HG02852 (cell line): ENCODE measurements at regions not wholly inside any gene's neighbourhood (a gene's known extent, or its start where the extent isn't known, plus 50 kb on each side); places are given as distances from the start of the nearest gene placed in this dataset.
A peak's percentile ranks its signal among the peaks of the same experiment; 100 is the strongest.

Experiments
- ATAC-seq: cut with Tn5 transposase; IDR thresholded peaks from one replicate; pipeline ENCODE4 v1.9.1; 2021; ENCODE audit warnings: mild to moderate bottlenecking, moderate library complexity; ENCODE audit not compliant: unreplicated experiment

- ATAC-seq = no peak
These were observed 84.4 kb upstream of the RAD23B start for GRCh38 chr9:107198718-107199117.

- ATAC-seq = no peak
These were observed 75.0 kb upstream of the RAD23B start for GRCh38 chr9:107208121-107208520.

GRCh38 chr9:107210775-107211174 lies 72.3 kb upstream of the RAD23B start:
- no peak for ATAC-seq

- ATAC-seq = no peak
These were observed 71.7 kb upstream of the RAD23B start for GRCh38 chr9:107211284-107211923.

- ATAC-seq = no peak
These were observed 70.5 kb upstream of the RAD23B start for GRCh38 chr9:107212613-107213012.

GRCh38 chr9:107213080-107213479 lies 70.0 kb upstream of the RAD23B start:
- peak; percentile 24 for ATAC-seq

- peak; percentile 93 for ATAC-seq
These were observed 69.5 kb upstream of the RAD23B start for GRCh38 chr9:107213561-107214028.

- ATAC-seq = no peak
These were observed 68.7 kb upstream of the RAD23B start for GRCh38 chr9:107214381-107214780.

GRCh38 chr9:107214915-107215314 lies 68.2 kb upstream of the RAD23B start:
- ATAC-seq = no peak

- ATAC-seq = no peak
These were observed 67.7 kb upstream of the RAD23B start for GRCh38 chr9:107215381-107215780.

- no peak for ATAC-seq
These were observed 66.8 kb upstream of the RAD23B start for GRCh38 chr9:107216329-107216728.

- ATAC-seq = peak; percentile 60
These were observed 64.1 kb upstream of the RAD23B start for GRCh38 chr9:107218829-107219485.

- peak; percentile 60 for ATAC-seq
These were observed 63.5 kb upstream of the RAD23B start for GRCh38 chr9:107219486-107220077.

- ATAC-seq = no peak
These were observed 61.8 kb upstream of the RAD23B start for GRCh38 chr9:107221321-107221720.

GRCh38 chr9:107222020-107222522 lies 61.0 kb upstream of the RAD23B start:
- ATAC-seq = no peak

GRCh38 chr9:107223381-107223780 lies 59.7 kb upstream of the RAD23B start:
- no peak for ATAC-seq

GRCh38 chr9:107224252-107224651 lies 58.8 kb upstream of the RAD23B start:
- no peak for ATAC-seq

- no peak for ATAC-seq
These were observed 56.7 kb upstream of the RAD23B start for GRCh38 chr9:107226421-107226820.

GRCh38 chr9:107227774-107228173 lies 55.3 kb upstream of the RAD23B start:
- ATAC-seq = no peak

GRCh38 chr9:107228496-107229039 lies 54.5 kb upstream of the RAD23B start:
- no peak for ATAC-seq

- ATAC-seq = no peak
These were observed 53.8 kb upstream of the RAD23B start for GRCh38 chr9:107229241-107229741.
